ENCODE measurements at regions not wholly inside any gene's neighbourhood (a gene's known extent, or its start where the extent isn't known, plus 50 kb on each side); places are given as distances from the start of the nearest gene placed in this dataset.

- TF ChIP-seq, protein P1, sequence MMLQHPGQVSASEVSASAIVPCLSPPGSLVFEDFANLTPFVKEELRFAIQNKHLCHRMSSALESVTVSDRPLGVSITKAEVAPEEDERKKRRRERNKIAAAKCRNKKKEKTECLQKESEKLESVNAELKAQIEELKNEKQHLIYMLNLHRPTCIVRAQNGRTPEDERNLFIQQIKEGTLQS (IDR thresholded peaks at IDR 0.05; ENCODE audit: insufficient read depth, low read depth, low read length): no peak
- no peak for TF ChIP-seq BRCA1 (IDR thresholded peaks at IDR 0.05; ENCODE audit: low read depth, low read length)
- no peak for TF ChIP-seq JUND (IDR thresholded peaks at IDR 0.05; ENCODE audit: low read length)
Measured at GRCh38 chr13:53507741-53508140, 479.1 kb downstream of the OLFM4 start (continued).
